ENCODE measurements at regions not wholly inside any gene's neighbourhood (a gene's known extent, or its start where the extent isn't known, plus 50 kb on each side); places are given as distances from the start of the nearest gene placed in this dataset.

GRCh38 chr6:144578385-144579350 is 293.5 kb downstream of the UTRN start:
- DNase-seq (ENCODE audit: low spot score) = no peak

- DNase-seq (ENCODE audit: low spot score) = no peak
Observed at GRCh38 chr6:144580039-144580438, 294.9 kb downstream of the UTRN start.

GRCh38 chr6:144580771-144581170 is 295.6 kb downstream of the UTRN start:
- no peak for DNase-seq (ENCODE audit: low spot score)

GRCh38 chr6:144581812-144582537 is 296.8 kb downstream of the UTRN start:
- DNase-seq (ENCODE audit: low spot score) = peak; percentile 25

GRCh38 chr6:144582939-144583613 is 297.9 kb downstream of the UTRN start:
- peak; percentile 51 for DNase-seq (ENCODE audit: low spot score)

- no peak for DNase-seq (ENCODE audit: low spot score)
Observed at GRCh38 chr6:144583614-144583954, 298.4 kb downstream of the UTRN start.

GRCh38 chr6:144585217-144585814 is 300.2 kb downstream of the UTRN start:
- peak; percentile 56 for DNase-seq (ENCODE audit: low spot score)

GRCh38 chr6:144586986-144587385 is 301.9 kb downstream of the UTRN start:
- no peak for DNase-seq (ENCODE audit: low spot score)

GRCh38 chr6:144588697-144589325 is 303.7 kb downstream of the UTRN start:
- DNase-seq (ENCODE audit: low spot score) = no peak

GRCh38 chr6:144590532-144590931 is 305.4 kb downstream of the UTRN start:
- peak; percentile 40 for DNase-seq (ENCODE audit: low spot score)

- no peak for DNase-seq (ENCODE audit: low spot score)
Observed at GRCh38 chr6:144593392-144593791, 308.3 kb downstream of the UTRN start.

- no peak for DNase-seq (ENCODE audit: low spot score)
Observed at GRCh38 chr6:144594585-144594984, 309.4 kb downstream of the UTRN start.

GRCh38 chr6:144595266-144595665 is 310.1 kb downstream of the UTRN start:
- DNase-seq (ENCODE audit: low spot score) = no peak

GRCh38 chr6:144597511-144597910 is 312.4 kb downstream of the UTRN start:
- no peak for DNase-seq (ENCODE audit: low spot score)

- DNase-seq (ENCODE audit: low spot score) = no peak
Observed at GRCh38 chr6:144599615-144600014, 314.5 kb downstream of the UTRN start.

GRCh38 chr6:144601221-144601620 is 316.1 kb downstream of the UTRN start:
- DNase-seq (ENCODE audit: low spot score) = no peak

- no peak for DNase-seq (ENCODE audit: low spot score)
Observed at GRCh38 chr6:144602523-144603180, 317.5 kb downstream of the UTRN start.

GRCh38 chr6:144606083-144606482 is 320.9 kb downstream of the UTRN start:
- no peak for DNase-seq (ENCODE audit: low spot score)

- no peak for DNase-seq (ENCODE audit: low spot score)
Observed at GRCh38 chr6:144607998-144608735, 323.0 kb downstream of the UTRN start.

- no peak for DNase-seq (ENCODE audit: low spot score)
Observed at GRCh38 chr6:144612811-144613210, 327.7 kb downstream of the UTRN start.
